GM19463 (cell line): ENCODE measurements at regions not wholly inside any gene's neighbourhood (a gene's known extent, or its start where the extent isn't known, plus 50 kb on each side); places are given as distances from the start of the nearest gene placed in this dataset.

Experiments used
- ATAC-seq: cut with Tn5 transposase; IDR thresholded peaks from one replicate; pipeline ENCODE4 v1.9.1; 2021; ENCODE audit warnings: mild to moderate bottlenecking, moderate library complexity; ENCODE audit not compliant: unreplicated experiment

- no peak for ATAC-seq
Measured at GRCh38 chr18:11237484-11237883, 88.1 kb upstream of the PIEZO2 start.

GRCh38 chr18:11237066-11237465 lies 87.7 kb upstream of the PIEZO2 start:
- ATAC-seq = no peak

GRCh38 chr18:11224153-11224552 lies 74.8 kb upstream of the PIEZO2 start:
- ATAC-seq = no peak

- no peak for ATAC-seq
Measured at GRCh38 chr18:11219571-11219970, 70.2 kb upstream of the PIEZO2 start.

- ATAC-seq = no peak
Measured at GRCh38 chr18:11215216-11215615, 65.8 kb upstream of the PIEZO2 start.

GRCh38 chr18:11204020-11204419 lies 54.7 kb upstream of the PIEZO2 start:
- no peak for ATAC-seq

GRCh38 chr18:11199477-11199876 lies 50.1 kb upstream of the PIEZO2 start:
- no peak for ATAC-seq
